ENCODE measurements at regions not wholly inside any gene's neighbourhood (a gene's known extent, or its start where the extent isn't known, plus 50 kb on each side); places are given as distances from the start of the nearest gene placed in this dataset.

GRCh38 chr7:156160811-156161210, 348.5 kb upstream of the SHH start:
- TF ChIP-seq CTCF (IDR thresholded peaks at IDR 0.05) (no peak), POLR2A (IDR thresholded peaks at IDR 0.05) (no peak)

Measured in ovary (tissue), 3 donors.